SK-N-SH treated with all-trans-retinoic acid at 6 μM for 48 hours (cell line): ENCODE measurements at regions not wholly inside any gene's neighbourhood (a gene's known extent, or its start where the extent isn't known, plus 50 kb on each side); places are given as distances from the start of the nearest gene placed in this dataset.

Experiments used
- ATAC-seq: fragments of 200-7000 bp; cut with Tn5 transposase; 3 replicates; pipeline ENCODE4 v1.9.1; 2020; ENCODE audit warnings: mild to moderate bottlenecking, moderate library complexity
- ARNTL ChIP-seq: fragments of 450-650 bp; formaldehyde crosslinking; IDR thresholded peaks from 2 replicates; pipeline ENCODE4 v1.5.0; 2020; ENCODE audit warnings: low read depth, mild to moderate bottlenecking, moderate library complexity, borderline replicate concordance
- ESRRG ChIP-seq: fragments of 250-450 bp; sonication (Bioruptor Pico); IDR thresholded peaks from 2 replicates; pipeline ENCODE4 v1.6.1; 2021; ENCODE audit warnings: mild to moderate bottlenecking
- GLIS3 ChIP-seq: fragments of 250-450 bp; sonication (Bioruptor Pico); IDR thresholded peaks from 2 replicates; pipeline ENCODE4 v1.5.0; 2020; ENCODE audit warnings: mild to moderate bottlenecking, moderate library complexity
- OSR1 ChIP-seq: fragments of 250-450 bp; sonication (Bioruptor Pico); IDR thresholded peaks from 2 replicates; pipeline ENCODE4 v1.8.0; 2022; ENCODE audit warnings: moderate library complexity, mild to moderate bottlenecking, inconsistent platforms
- PPARA ChIP-seq: fragments of 250-450 bp; sonication (Bioruptor Pico); IDR thresholded peaks from 2 replicates; pipeline ENCODE4 v1.5.0; 2020; ENCODE audit warnings: mild to moderate bottlenecking, borderline replicate concordance
- RARB ChIP-seq: fragments of 250-450 bp; sonication (Bioruptor Pico); IDR thresholded peaks from 2 replicates; pipeline ENCODE4 v1.8.0; 2021; ENCODE audit warnings: mild to moderate bottlenecking, moderate library complexity
- TOX ChIP-seq: fragments of 250-450 bp; sonication (Bioruptor Pico); IDR thresholded peaks from 2 replicates; pipeline ENCODE4 v1.8.0; 2021; ENCODE audit warnings: mild to moderate bottlenecking, moderate library complexity, borderline replicate concordance
- TSHZ2 ChIP-seq: fragments of 250-450 bp; sonication (Bioruptor Pico); IDR thresholded peaks from 2 replicates; pipeline ENCODE4 v1.5.0; 2020; ENCODE audit warnings: mild to moderate bottlenecking, moderate library complexity
- ZC3H10 ChIP-seq: fragments of 250-450 bp; sonication (Bioruptor Pico); IDR thresholded peaks from 2 replicates; pipeline ENCODE4 v1.5.1; 2021; ENCODE audit warnings: mild to moderate bottlenecking, moderate library complexity
- ZFP3 ChIP-seq: fragments of 250-450 bp; sonication (Bioruptor Pico); IDR thresholded peaks from 2 replicates; pipeline ENCODE4 v1.5.0; 2020; ENCODE audit warnings: mild to moderate bottlenecking, moderate library complexity
- ZFP30 ChIP-seq: fragments of 450-650 bp; formaldehyde crosslinking; IDR thresholded peaks from 2 replicates; pipeline ENCODE4 v1.5.0; 2022; ENCODE audit warnings: mild to moderate bottlenecking, moderate library complexity
- ZNF8 ChIP-seq: fragments of 450-650 bp; formaldehyde crosslinking; IDR thresholded peaks from 2 replicates; pipeline ENCODE4 v1.5.0; 2020; ENCODE audit warnings: mild to moderate bottlenecking, moderate library complexity

- ATAC-seq = no peak
Observed at GRCh38 chr9:88025411-88026117, 51.2 kb upstream of the CDK20 start.

GRCh38 chr9:88024896-88025295 is 50.6 kb upstream of the CDK20 start:
- no peak for TF ChIP-seq ARNTL
- TF ChIP-seq ESRRG (CRISPR knock-in tag) = no peak
- TF ChIP-seq ZFP3 (CRISPR knock-in tag) = no peak
- TF ChIP-seq OSR1 (CRISPR knock-in tag) = no peak
- TF ChIP-seq ZNF8 (CRISPR knock-in tag) = no peak
- no peak for TF ChIP-seq TSHZ2 (CRISPR knock-in tag)
- ATAC-seq = no peak

More at GRCh38 chr9:88025411-88026117, 51.2 kb upstream of the CDK20 start:
- no peak for TF ChIP-seq GLIS3 (CRISPR knock-in tag)
- TF ChIP-seq TOX (CRISPR knock-in tag) = no peak
- no peak for TF ChIP-seq RARB (CRISPR knock-in tag)
- TF ChIP-seq ZC3H10 (CRISPR knock-in tag) = no peak
- TF ChIP-seq ZFP30 (CRISPR knock-in tag) = no peak
- no peak for TF ChIP-seq PPARA (CRISPR knock-in tag)
- TF ChIP-seq OSR1 (CRISPR knock-in tag) = no peak
